K562 (cell line): ENCODE measurements at regions not wholly inside any gene's neighbourhood (a gene's known extent, or its start where the extent isn't known, plus 50 kb on each side); places are given as distances from the start of the nearest gene placed in this dataset.

Source experiments
- ATF1 ChIP-seq, 2 experiments: fragments of 450-650 bp in 1 of 2; IDR thresholded peaks; 2 replicates each; pipeline ENCODE4 v1.6.1; 2016; ENCODE audit warnings: missing compliant biosample characterization in 1 of 2, missing genetic modification characterization in 1 of 2
- NR3C1 ChIP-seq: sonication (generic); formaldehyde crosslinking; IDR thresholded peaks from 2 replicates; pipeline ENCODE4 v1.8.1; 2022; ENCODE audit warnings: missing genetic modification reagents
- RAD21 ChIP-seq, 2 experiments: fragments of 250-450 bp in 1 of 2; fragments of 450-650 bp in 1 of 2; sonication (Bioruptor Pico) in 1 of 2; formaldehyde crosslinking in 1 of 2; IDR thresholded peaks in 1 of 2; conservative IDR thresholded peaks in 1 of 2; 2 replicates each; pipeline versions ENCODE4 v1.4.0 to v1.8.0; 2020 to 2022; ENCODE audit warnings: mild to moderate bottlenecking in 2 of 2, moderate library complexity in 1 of 2
- SP1 ChIP-seq: sonication (generic); formaldehyde crosslinking; IDR thresholded peaks from 2 replicates; pipeline ENCODE4 v1.8.1; 2022; ENCODE audit warnings: mild to moderate bottlenecking, missing genetic modification reagents
- SRF ChIP-seq, 2 experiments: fragments of 250-450, 450-650 bp in 1 of 2; sonication (Bioruptor Pico) in 1 of 2; sonication (generic) in 1 of 2; formaldehyde crosslinking; IDR thresholded peaks; 2 replicates each; pipeline versions ENCODE4 v1.5.0 to v1.5.1; 2020 to 2022; ENCODE audit warnings: mild to moderate bottlenecking in 1 of 2, missing genetic modification reagents in 1 of 2
- TSC22D4 ChIP-seq: fragments of 450-650 bp; IDR thresholded peaks from 2 replicates; pipeline ENCODE4 v1.6.1; 2016; ENCODE audit warnings: missing genetic modification characterization, missing biosample characterization, control low read depth
- TF ChIP-seq, protein P1 (sequence below): fragments of 450-650 bp; IDR thresholded peaks from one replicate; pipeline ENCODE4 v1.6.1; 2018; ENCODE audit warnings: mild to moderate bottlenecking, moderate library complexity; ENCODE audit not compliant: partially characterized antibody
- TF ChIP-seq, protein P2 (sequence below): fragments of 250-450 bp; sonication (Bioruptor Pico); IDR thresholded peaks from 2 replicates; pipeline ENCODE4 v1.5.0; 2021; ENCODE audit warnings: mild to moderate bottlenecking, borderline replicate concordance
- TF ChIP-seq, protein P3 (sequence below): IDR thresholded peaks from 2 replicates; pipeline ENCODE4 v1.6.1; 2011; ENCODE audit not compliant: insufficient read length; ENCODE audit errors: extremely low read depth
- TF ChIP-seq, protein P4 (sequence below): fragments of 450-650 bp; IDR thresholded peaks from 2 replicates; pipeline ENCODE4 v1.6.1; 2017; ENCODE audit warnings: antibody characterized with exemption, mild to moderate bottlenecking
- TF ChIP-seq, protein P5 (sequence below): fragments of 250-450 bp; sonication (Bioruptor Pico); IDR thresholded peaks from 2 replicates; pipeline ENCODE4 v1.4.0; 2020; ENCODE audit warnings: mild to moderate bottlenecking, moderate library complexity
- TF ChIP-seq, protein P6 (sequence below): fragments of 450-650 bp; formaldehyde crosslinking; IDR thresholded peaks from 2 replicates; pipeline ENCODE4 v1.4.0; 2022; ENCODE audit warnings: missing genetic modification characterization
- TF ChIP-seq, protein P7 (sequence below): sonication (generic); formaldehyde crosslinking; IDR thresholded peaks from 2 replicates; pipeline ENCODE4 v1.5.0; 2020; ENCODE audit warnings: missing genetic modification reagents

DNA sequence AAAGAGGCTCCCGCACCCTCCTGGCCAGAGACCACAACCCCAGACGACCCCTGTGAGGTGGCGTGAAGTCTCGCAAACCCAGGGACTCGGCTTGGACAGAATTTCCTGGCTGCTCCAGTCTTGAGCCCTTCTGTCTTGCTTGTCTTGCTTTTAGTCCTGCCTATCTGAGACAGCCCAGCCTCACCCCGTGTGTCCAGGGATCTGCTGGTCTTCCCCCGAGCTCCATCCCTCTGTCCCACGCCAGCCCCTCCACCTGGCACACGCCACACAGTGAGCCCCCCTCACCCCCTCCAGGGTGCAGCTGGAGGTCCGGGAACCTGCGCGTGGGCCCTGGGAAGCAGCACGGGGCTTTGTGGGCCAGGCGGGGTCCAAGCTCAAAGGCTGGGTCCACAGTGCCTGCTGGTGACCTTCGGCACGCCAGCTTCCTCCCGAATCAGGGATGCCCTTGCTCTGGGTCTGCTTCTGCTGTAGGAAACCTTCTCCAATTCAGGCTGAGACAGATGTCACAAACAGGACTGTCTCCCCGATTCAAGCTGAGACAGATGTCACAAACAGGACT lies 97.1 kb downstream of the SIK1 start:
- no peak for TF ChIP-seq ATF1 (CRISPR knock-in tag; IDR thresholded peaks at IDR 0.05)
- TF ChIP-seq ATF1 (tag; IDR thresholded peaks at IDR 0.05) = no peak
- TF ChIP-seq TSC22D4 (tag) = no peak
- TF ChIP-seq SRF (CRISPR knock-in tag; IDR thresholded peaks at IDR 0.05) = no peak
- no peak for TF ChIP-seq SP1 (CRISPR knock-in tag)
- TF ChIP-seq, protein P1, sequence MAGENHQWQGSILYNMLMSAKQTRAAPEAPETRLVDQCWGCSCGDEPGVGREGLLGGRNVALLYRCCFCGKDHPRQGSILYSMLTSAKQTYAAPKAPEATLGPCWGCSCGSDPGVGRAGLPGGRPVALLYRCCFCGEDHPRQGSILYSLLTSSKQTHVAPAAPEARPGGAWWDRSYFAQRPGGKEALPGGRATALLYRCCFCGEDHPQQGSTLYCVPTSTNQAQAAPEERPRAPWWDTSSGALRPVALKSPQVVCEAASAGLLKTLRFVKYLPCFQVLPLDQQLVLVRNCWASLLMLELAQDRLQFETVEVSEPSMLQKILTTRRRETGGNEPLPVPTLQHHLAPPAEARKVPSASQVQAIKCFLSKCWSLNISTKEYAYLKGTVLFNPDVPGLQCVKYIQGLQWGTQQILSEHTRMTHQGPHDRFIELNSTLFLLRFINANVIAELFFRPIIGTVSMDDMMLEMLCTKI = no peak
- no peak for TF ChIP-seq RAD21 (CRISPR knock-in tag; conservative IDR thresholded peaks at IDR 0.05 in 1 of 2, IDR thresholded peaks at IDR 0.05 in 1 of 2)
- TF ChIP-seq, protein P2, sequence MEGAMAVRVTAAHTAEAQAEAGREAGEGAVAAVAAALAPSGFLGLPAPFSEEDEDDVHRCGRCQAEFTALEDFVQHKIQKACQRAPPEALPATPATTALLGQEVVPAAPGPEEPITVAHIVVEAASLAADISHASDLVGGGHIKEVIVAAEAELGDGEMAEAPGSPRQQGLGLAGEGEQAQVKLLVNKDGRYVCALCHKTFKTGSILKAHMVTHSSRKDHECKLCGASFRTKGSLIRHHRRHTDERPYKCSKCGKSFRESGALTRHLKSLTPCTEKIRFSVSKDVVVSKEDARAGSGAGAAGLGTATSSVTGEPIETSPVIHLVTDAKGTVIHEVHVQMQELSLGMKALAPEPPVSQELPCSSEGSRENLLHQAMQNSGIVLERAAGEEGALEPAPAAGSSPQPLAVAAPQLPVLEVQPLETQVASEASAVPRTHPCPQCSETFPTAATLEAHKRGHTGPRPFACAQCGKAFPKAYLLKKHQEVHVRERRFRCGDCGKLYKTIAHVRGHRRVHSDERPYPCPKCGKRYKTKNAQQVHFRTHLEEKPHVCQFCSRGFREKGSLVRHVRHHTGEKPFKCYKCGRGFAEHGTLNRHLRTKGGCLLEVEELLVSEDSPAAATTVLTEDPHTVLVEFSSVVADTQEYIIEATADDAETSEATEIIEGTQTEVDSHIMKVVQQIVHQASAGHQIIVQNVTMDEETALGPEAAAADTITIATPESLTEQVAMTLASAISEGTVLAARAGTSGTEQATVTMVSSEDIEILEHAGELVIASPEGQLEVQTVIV (CRISPR knock-in tag) = no peak
- TF ChIP-seq, protein P3, sequence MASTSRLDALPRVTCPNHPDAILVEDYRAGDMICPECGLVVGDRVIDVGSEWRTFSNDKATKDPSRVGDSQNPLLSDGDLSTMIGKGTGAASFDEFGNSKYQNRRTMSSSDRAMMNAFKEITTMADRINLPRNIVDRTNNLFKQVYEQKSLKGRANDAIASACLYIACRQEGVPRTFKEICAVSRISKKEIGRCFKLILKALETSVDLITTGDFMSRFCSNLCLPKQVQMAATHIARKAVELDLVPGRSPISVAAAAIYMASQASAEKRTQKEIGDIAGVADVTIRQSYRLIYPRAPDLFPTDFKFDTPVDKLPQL = no peak
- TF ChIP-seq, protein P4, sequence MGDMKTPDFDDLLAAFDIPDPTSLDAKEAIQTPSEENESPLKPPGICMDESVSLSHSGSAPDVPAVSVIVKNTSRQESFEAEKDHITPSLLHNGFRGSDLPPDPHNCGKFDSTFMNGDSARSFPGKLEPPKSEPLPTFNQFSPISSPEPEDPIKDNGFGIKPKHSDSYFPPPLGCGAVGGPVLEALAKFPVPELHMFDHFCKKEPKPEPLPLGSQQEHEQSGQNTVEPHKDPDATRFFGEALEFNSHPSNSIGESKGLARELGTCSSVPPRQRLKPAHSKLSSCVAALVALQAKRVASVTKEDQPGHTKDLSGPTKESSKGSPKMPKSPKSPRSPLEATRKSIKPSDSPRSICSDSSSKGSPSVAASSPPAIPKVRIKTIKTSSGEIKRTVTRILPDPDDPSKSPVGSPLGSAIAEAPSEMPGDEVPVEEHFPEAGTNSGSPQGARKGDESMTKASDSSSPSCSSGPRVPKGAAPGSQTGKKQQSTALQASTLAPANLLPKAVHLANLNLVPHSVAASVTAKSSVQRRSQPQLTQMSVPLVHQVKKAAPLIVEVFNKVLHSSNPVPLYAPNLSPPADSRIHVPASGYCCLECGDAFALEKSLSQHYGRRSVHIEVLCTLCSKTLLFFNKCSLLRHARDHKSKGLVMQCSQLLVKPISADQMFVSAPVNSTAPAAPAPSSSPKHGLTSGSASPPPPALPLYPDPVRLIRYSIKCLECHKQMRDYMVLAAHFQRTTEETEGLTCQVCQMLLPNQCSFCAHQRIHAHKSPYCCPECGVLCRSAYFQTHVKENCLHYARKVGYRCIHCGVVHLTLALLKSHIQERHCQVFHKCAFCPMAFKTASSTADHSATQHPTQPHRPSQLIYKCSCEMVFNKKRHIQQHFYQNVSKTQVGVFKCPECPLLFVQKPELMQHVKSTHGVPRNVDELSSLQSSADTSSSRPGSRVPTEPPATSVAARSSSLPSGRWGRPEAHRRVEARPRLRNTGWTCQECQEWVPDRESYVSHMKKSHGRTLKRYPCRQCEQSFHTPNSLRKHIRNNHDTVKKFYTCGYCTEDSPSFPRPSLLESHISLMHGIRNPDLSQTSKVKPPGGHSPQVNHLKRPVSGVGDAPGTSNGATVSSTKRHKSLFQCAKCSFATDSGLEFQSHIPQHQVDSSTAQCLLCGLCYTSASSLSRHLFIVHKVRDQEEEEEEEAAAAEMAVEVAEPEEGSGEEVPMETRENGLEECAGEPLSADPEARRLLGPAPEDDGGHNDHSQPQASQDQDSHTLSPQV = no peak
- no peak for TF ChIP-seq NR3C1
- TF ChIP-seq, protein P5, sequence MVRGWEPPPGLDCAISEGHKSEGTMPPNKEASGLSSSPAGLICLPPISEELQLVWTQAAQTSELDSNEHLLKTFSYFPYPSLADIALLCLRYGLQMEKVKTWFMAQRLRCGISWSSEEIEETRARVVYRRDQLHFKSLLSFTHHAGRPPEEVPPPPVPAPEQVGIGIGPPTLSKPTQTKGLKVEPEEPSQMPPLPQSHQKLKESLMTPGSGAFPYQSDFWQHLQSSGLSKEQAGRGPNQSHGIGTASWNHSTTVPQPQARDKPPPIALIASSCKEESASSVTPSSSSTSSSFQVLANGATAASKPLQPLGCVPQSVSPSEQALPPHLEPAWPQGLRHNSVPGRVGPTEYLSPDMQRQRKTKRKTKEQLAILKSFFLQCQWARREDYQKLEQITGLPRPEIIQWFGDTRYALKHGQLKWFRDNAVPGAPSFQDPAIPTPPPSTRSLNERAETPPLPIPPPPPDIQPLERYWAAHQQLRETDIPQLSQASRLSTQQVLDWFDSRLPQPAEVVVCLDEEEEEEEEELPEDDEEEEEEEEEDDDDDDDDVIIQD (CRISPR knock-in tag) = no peak
- TF ChIP-seq, protein P6, sequence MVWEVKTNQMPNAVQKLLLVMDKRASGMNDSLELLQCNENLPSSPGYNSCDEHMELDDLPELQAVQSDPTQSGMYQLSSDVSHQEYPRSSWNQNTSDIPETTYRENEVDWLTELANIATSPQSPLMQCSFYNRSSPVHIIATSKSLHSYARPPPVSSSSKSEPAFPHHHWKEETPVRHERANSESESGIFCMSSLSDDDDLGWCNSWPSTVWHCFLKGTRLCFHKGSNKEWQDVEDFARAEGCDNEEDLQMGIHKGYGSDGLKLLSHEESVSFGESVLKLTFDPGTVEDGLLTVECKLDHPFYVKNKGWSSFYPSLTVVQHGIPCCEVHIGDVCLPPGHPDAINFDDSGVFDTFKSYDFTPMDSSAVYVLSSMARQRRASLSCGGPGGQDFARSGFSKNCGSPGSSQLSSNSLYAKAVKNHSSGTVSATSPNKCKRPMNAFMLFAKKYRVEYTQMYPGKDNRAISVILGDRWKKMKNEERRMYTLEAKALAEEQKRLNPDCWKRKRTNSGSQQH = no peak
- TF ChIP-seq, protein P7, sequence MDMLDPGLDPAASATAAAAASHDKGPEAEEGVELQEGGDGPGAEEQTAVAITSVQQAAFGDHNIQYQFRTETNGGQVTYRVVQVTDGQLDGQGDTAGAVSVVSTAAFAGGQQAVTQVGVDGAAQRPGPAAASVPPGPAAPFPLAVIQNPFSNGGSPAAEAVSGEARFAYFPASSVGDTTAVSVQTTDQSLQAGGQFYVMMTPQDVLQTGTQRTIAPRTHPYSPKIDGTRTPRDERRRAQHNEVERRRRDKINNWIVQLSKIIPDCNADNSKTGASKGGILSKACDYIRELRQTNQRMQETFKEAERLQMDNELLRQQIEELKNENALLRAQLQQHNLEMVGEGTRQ (CRISPR knock-in tag) = no peak
